ENCODE measurements at regions not wholly inside any gene's neighbourhood (a gene's known extent, or its start where the extent isn't known, plus 50 kb on each side); places are given as distances from the start of the nearest gene placed in this dataset.

GRCh38 chr5:74094096-74094781 is 468.2 kb downstream of the ARHGEF28 start:
- DNase-seq: no peak
- 73 to 80% (median 77%) methylated on average over 5 of the region's 5 CpGs for WGBS, 3 donors
- no peak overlapping the region for H3K4me3 ChIP-seq
- H3K27ac ChIP-seq: no peak overlapping the region
- intact Hi-C loops (cut with DNase I): no loop called here
- no peaks in the 10 kb centered on the region for H3K27me3 ChIP-seq
- no peaks in the 10 kb centered on the region for H3K36me3 ChIP-seq
- TF ChIP-seq EP300 (IDR thresholded peaks at IDR 0.05) (no peak), POLR2A (IDR thresholded peaks at IDR 0.05) (no peak), CTCF (IDR thresholded peaks at IDR 0.05) (no peak)
- peaks cover 4% of the 10 kb centered on the region for H3K4me1 ChIP-seq (ENCODE audit: insufficient read depth)
- no peaks in the 10 kb centered on the region for H3K9me3 ChIP-seq

GRCh38 chr5:74093561-74093960 is 467.6 kb downstream of the ARHGEF28 start:
- Histone ChIP-seq H3K9me3 (no peaks in the 10 kb centered on the region), H3K4me3 (no peak overlapping the region), H3K4me1 (ENCODE audit: insufficient read depth) (peaks cover 4% of the 10 kb centered on the region), H3K36me3 (no peaks in the 10 kb centered on the region), H3K27me3 (no peaks in the 10 kb centered on the region), H3K27ac (no peak overlapping the region)
- TF ChIP-seq POLR2A (IDR thresholded peaks at IDR 0.05): no peak
- no peak for TF ChIP-seq EP300 (IDR thresholded peaks at IDR 0.05)
- TF ChIP-seq CTCF (IDR thresholded peaks at IDR 0.05): no peak
- DNase-seq: no peak
- intact Hi-C loops (cut with DNase I): no loop called here
- WGBS, 3 donors: 69 to 84% (median 71%) methylated on average over 2 of the region's 2 CpGs

GRCh38 chr5:74092766-74093165 is 466.8 kb downstream of the ARHGEF28 start:
- Histone ChIP-seq H3K27me3 (no peaks in the 10 kb centered on the region), H3K36me3 (no peaks in the 10 kb centered on the region), H3K4me1 (ENCODE audit: insufficient read depth) (peaks cover 1% of the 10 kb centered on the region), H3K4me3 (no peak overlapping the region), H3K9me3 (no peaks in the 10 kb centered on the region), H3K27ac (no peak overlapping the region)
- TF ChIP-seq CTCF (IDR thresholded peaks at IDR 0.05): no peak
- TF ChIP-seq POLR2A (IDR thresholded peaks at IDR 0.05): no peak
- no peak for TF ChIP-seq EP300 (IDR thresholded peaks at IDR 0.05)
- 97 to 99% (median 98%) methylated on average over 2 of the region's 2 CpGs for WGBS, 3 donors
- intact Hi-C loops (cut with DNase I): no loop called here
- DNase-seq: no peak

GRCh38 chr5:74085782-74086181 is 459.8 kb downstream of the ARHGEF28 start:
- intact Hi-C loops (cut with DNase I): no loop called here
- DNase-seq: no peak
- H3K4me3 ChIP-seq: no peak overlapping the region
- no peaks in the 10 kb centered on the region for H3K36me3 ChIP-seq
- H3K27ac ChIP-seq: no peak overlapping the region
- TF ChIP-seq EP300 (IDR thresholded peaks at IDR 0.05) (no peak), CTCF (IDR thresholded peaks at IDR 0.05) (no peak), POLR2A (IDR thresholded peaks at IDR 0.05) (no peak)
- no peaks in the 10 kb centered on the region for H3K27me3 ChIP-seq
- no peaks in the 10 kb centered on the region for H3K4me1 ChIP-seq (ENCODE audit: insufficient read depth)
- 97 to 98% (median 98%) methylated on average over 2 of the region's 2 CpGs for WGBS, 3 donors
- no peaks in the 10 kb centered on the region for H3K9me3 ChIP-seq

Measured in ovary (tissue), 7 donors.